Activated CD8-positive, alpha-beta memory T cell treated with anti-CD3 and anti-CD28 coated beads, Interleukin-2, amount 50 U/mL, for 48 hours (primary cell): ENCODE measurements at regions not wholly inside any gene's neighbourhood (a gene's known extent, or its start where the extent isn't known, plus 50 kb on each side); places are given as distances from the start of the nearest gene placed in this dataset.
A peak's percentile ranks its signal among the peaks of the same experiment; 100 is the strongest.

Experiments
- DNase-seq: peaks from one replicate; pipeline ENCODE4 v3.0.0-alpha.2; 2020

DNA sequence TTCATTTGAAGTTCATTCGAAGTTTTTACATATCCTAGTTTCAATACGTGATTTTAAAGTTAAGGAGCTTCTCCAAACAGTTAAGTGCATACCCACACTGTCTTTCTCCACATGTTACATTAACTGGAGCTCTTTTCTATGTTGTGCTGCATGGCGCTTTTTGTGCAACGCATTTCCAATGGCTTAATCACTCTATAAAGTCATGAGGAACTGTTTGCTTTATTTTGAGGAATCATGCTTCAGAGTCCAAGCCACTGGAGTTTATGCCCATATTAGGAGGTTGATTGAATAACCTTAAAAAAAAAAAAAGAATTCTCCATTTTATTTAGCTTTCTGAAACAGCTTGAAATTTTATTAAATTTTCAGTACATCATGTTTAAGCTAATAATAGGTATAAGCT, 109.4 kb upstream of the MBNL1 start:
- no peak for DNase-seq

DNA sequence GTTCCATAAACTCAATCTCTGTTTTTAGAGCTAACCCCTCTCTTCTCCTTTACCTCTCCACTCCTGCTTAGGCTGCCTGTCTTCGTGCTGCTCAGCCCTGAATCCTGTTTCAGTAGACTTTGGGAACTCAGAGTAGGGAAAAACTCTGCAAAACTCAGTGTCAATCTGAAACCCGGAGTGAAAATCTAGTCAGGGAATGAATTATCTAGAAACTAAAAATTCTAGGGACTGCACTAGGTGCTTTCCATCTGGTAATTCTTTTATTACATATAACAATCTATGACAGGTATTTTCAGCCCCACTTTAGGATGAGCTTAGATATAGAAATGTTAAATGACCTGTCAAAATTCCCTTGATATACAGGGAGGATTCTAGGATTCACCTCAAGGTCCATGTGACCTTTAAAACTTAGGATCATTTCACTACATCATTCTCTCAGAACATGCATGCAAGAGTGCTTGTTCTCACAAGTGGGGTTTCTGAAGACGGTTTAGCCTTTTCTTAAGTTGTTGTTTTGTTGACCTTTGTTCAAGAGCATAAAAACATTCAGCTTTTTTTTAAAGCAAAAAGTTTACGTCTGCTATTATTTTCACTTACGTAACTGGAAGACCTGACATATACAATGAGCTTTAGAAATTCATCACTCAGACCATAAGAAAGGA, 108.2 kb upstream of the MBNL1 start:
- DNase-seq: no peak

DNA sequence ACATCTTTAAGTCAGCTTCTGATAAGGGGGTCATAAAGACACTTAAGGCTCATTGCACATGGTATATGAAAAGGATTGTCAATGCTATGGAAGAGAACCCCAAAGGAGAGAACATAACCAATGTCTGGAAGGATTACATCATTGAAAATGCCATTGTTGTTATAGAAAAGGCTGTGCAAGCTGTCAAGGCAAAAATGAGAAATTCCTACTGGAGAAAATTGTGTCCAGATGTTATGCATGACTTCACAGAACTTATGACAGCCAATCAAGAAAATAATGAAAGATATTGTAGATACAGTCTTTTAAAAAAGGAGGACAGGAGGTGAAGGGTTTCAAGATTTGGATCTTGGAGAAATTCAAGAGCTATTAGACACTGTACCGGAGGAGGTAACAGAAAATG, 96.3 kb upstream of the MBNL1 start:
- DNase-seq: no peak

DNA sequence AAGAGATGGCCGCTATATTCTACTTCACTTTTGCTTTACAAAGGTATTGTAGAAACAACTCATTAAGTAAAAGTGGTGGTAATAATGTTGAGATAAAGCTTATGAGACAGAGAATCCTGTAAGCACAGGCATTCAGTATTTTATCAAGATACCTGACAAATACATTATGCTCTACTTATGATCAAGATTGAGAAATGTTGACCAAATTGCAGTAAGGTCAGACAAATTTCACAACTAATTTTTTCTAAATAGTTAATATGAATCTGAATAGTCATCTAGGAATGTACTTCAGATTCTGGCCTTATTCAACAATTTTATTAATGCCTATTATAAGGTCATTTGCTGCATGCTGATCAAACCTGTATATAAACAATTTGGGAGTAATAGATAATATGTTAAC, 95.1 kb upstream of the MBNL1 start:
- DNase-seq: no peak

DNA sequence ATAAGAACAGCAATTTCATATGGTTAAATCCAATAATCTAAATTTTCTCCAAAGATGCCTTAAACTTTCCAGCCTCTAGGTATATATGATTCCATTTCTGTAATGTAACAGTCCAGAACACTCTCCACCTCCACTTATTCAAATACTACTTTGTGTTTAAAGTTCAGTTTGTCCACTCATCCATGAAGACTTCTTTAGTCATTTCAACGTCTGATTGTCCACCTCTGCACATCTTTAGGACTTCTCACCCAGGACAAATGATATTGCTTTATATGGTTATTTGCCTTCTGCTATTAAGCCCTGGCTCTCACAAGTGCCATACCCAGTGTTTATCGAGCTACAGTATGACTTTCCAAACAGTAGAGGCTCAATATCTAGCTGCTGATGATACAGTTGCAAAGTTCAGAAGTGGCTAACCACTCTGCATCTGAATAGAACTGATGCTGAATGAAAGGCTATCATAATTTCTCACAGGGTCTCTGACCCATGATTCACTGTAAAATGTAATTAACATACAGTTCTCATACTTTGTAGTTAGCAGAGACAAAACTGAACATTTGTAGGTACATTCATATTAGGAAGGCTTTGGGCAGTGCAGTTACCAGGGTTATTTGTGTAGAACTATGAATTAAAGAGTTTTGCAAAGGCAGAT, 93.7 kb upstream of the MBNL1 start:
- no peak for DNase-seq

DNA sequence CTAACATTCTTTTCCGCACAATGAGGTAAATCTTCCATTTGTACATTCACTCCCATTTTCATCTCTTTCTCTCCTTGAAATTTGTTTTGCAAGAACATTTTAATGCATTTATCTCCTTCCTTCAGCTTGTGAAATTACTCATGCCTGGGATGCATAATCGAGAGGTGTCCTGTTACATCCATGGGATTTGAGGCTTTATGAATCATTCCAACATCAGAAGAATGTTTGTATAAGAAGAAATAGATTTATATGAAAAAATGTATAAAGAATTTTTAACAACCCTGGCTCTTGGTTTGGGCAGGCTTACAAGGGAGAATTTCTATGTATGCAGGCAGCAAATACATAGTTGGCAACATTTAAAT, 93.2 kb upstream of the MBNL1 start:
- no peak for DNase-seq

- DNase-seq: no peak
Observed at GRCh38 chr3:152176241-152176640, 92.5 kb upstream of the MBNL1 start.

DNA sequence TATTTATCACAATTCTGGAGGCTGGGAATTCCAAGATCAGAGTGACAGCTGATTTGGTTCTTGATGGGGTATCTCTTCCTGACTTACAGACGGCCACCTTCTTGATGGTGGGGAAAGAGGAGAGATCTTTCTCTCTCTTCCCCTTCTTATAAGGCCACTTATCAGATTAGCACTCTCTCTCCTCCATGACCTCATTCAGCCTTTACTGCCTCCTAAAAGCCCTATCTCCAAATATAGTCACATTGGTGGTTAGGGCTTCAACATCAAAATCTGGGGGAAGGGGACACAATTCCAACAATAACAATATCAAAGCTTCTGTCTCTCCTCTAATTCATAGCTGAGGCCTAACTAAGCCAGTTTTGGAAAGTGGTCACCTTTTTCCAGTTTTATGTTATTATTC, 91.7 kb upstream of the MBNL1 start:
- no peak for DNase-seq

- no peak for DNase-seq
Observed at GRCh38 chr3:152177757-152178156, 91.0 kb upstream of the MBNL1 start.

DNA sequence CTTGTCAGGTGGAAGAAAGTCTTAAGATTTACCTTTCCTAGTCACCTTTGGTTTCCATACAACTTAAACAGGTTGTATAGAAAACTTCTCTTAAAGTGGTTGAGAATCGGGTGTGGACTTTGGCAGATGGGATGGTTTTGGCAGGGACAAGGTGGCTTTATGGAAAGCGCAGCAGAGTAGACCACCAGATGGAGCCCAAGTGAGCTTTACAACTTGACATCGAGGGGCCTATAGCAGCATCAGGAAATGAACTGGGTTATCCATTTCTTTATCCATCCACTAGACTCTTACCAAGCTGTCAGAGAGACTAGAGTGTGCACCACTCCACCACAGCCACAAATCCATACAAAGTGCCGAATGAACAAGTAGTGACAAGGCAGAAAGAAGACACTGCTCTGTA, 85.3 kb upstream of the MBNL1 start:
- peak; percentile 60 for DNase-seq

- DNase-seq: no peak
Observed at GRCh38 chr3:152184971-152185686, 83.6 kb upstream of the MBNL1 start.

DNA sequence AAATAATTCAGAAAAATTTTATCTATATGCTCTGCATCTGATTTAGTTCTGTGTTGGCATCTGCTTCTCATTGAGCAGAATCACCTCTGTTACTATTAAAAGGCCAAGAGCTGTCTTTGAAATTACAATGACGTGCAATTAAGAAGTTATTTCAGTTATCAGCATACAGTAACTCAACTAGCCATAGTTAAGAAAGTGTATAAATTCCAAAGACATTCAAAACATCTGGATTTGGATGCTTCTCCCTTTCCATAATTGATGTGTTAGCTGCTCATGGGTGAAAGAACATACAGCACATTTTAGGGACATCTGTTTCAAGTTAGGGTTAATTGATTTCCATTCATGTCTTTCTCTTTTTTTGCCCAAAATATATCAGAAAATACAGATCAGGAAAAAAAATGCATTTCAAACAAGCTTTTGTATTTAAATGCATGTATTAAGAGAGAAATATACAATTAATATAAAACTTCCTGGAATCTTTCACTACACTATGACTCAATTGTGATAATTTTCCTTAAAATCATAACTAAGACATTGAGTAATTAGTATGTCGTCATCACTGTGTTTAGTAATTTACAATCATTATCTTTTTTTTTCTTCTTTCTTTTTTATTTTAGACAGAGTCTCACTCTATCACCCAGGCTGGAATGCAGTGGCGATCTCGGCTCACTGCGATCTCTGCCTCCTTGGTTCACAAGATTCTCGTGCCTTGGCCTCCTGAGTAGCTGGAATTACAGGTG, 82.7 kb upstream of the MBNL1 start:
- no peak for DNase-seq

DNA sequence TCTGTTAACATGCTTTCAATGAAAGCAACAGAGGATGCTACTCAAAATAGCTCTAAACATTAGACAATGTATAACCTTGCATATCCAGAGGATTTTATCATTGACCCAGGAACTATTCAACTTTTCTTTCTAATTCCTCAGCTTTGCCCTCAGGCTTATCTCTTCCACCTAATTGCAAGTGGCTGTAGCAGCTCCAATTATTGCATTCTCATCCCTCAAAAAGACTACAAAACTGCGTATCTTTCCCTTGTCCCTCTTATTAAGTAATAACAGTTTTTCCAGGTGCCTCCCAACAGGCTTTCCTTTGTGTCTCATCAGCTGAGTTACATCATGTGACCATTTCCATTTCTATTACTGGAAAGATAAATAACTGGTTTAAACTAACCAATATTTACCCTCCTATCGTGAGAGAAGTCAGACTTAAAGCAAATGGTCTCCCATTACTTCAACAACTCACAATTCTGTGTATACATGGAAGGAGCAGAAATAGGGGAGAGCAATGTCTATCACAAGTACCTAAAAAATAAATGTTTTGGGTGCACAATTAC, 78.0 kb upstream of the MBNL1 start:
- DNase-seq: no peak

- no peak for DNase-seq
Observed at GRCh38 chr3:152192050-152192449, 76.7 kb upstream of the MBNL1 start.

DNA sequence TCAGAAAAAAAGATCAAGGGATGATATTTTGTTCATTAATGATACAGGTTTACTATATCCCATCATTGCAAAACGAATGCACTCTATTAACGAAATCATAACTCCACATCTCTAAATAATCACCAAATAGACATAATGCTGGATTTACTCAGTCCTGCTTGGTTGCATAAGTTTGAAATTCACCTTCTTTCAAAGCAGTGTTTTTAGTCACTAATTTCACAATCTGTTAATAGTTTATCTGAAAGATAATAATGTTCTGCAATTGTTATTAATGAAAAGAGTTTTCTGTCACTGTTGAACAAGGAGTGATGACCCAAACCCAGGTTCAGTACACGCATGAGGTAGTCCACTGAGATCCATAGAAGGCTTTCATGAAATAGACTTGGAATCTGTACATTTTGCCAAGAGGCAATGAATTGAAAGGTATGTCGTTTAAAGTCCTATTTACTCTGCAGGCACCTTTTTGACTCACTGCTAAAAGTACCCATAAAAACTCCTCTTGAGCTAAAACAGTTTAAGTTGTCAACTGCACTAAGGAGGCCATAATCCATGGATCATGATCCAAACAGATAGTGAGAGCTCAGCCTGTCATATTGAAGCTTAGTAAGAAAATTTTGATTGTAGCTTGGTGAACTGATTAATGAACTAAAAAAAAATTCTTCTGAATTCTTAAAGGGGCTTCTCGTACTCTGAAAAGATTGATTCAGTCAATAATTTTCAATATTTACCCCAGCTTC, 75.6 kb upstream of the MBNL1 start:
- no peak for DNase-seq

DNA sequence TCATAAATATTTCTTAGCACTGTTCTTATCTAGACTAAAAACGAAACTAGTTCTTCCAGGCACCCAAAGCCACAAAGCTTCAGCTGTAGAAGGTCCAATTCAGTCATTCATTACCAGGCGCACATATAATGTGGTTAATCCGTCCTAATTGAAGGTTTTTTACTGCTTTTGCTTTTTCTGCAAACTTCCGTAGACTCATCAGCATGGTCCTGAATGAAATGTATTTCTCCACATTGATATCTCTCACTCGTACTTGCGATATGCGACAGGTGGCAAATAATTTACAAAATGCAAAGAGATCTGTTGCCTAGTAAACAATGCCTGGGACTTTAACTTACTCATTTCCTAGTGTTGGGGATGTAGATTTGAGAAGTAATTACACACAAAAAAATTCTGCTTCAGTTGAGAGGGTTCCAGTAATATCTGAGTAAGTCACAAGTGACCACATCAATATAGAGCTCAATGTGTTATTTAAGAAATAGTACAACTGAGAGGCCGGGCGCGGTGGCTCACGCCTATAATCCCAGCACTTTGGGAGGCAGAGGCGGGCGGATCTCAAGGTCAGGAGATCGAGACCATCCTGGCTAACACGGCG, 75.0 kb upstream of the MBNL1 start:
- DNase-seq: no peak

DNA sequence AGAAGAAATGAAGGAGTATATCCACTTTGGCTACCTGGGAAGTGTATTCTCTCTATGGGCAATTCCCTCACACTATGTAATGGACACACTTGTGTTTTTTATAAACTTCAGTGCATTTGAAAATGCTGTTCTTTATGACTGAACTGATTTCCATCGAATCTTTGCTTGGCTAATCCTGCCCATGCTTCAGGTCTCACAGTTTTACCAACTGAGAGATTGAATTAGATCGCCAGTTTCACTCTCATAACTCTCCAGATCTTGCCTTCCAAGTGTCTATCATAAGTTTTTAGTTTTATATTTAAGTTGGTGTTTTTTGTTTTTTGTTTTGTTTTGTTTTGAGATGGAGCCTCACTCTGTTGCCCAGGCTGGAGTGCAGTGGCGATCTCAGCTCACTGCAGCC, 73.5 kb upstream of the MBNL1 start:
- no peak for DNase-seq

GRCh38 chr3:152196782-152197181, 71.9 kb upstream of the MBNL1 start:
- DNase-seq: no peak

DNA sequence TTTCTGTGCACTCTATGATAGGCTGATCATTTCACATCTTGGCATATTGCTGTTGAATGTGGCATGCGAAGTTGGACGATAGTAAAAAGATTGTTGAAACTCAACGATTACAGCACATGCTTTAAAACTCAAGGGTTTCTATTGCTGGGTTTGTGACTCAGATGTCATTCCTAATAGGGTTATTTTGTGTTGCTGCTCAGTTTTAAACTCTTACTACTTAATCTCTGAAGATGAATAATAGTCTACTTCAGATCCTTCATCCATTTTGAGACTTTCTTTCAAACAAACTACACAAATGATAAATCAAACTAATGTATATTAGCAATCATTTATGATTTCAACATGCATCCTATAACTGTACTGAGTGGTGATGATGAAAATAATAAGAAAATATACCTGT, 71.3 kb upstream of the MBNL1 start:
- DNase-seq: no peak

GRCh38 chr3:152197937-152198336, 70.8 kb upstream of the MBNL1 start:
- no peak for DNase-seq

DNA sequence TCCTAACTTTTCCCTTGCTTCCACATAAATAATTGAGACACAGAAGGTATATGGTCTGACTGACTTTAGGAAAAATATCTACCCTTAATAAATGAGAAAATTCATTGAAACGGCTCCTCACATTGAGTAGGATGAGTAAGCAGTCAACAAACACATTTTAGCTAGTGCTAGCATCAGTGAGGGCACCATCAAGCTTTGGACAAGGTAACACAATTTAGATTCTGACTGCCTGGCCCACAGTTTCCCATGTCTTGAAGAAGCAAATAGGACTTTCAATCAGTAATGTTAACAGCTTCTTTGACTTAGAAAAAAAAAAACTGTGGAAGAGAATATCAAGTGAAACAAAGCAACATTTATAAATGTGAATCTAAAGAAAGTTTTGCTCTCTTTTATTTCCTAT, 70.1 kb upstream of the MBNL1 start:
- no peak for DNase-seq

DNA sequence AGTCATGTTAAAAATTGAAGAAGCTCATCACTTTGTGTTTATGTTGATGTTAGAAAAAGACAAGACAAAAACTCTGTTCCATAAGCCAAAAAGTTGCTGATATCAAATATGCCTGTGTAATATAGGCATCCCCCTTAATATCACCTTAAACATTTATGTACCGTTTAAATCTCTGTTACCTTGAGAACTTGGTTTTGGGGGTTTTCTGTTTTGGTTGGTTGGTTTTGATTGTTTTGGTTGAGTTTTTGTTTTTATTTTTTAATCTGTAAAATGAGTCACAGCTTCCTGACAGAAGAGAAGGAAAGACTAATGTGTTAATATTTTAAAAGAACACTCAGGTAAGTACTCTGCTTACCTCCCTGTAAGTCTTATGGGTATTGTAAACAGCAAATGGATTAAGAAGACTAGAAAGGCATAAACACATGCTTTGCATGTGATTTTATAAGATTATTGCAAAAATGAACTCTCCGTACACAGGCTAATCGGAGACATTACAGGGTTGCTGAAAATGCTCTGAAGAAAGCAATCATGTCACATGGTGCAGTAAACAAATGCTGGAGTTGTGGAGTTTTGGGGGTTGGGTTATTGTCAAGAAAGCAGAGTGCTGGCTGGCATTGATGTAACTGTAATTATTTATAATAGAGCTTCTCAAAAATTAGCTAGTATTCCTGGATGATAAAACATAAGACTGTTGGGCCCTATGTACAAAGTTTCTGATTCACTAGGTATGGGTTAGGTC, 69.5 kb upstream of the MBNL1 start:
- no peak for DNase-seq
